ENCODE measurements at regions not wholly inside any gene's neighbourhood (a gene's known extent, or its start where the extent isn't known, plus 50 kb on each side); places are given as distances from the start of the nearest gene placed in this dataset.

DNA sequence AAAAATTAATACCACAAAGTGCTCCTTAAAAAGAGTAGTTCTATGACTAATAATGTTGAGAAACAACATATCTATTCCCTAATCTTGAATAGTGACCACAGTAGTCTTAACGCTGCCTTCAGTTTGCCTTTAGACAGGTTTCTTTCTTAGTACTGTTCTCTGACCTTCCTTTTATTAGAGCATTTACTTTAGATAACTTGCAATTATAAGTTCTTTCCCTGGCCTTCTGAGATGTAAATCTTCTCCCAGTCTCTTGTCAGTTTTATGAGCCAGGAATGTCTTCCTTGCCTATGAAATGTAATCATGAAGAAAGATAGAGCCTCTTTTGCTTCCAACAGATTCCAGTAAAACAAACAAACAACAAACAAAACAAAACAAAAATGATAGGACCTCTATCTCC is 1119.8 kb upstream of the LRRTM3 start:
- Histone ChIP-seq H3K27me3 (ENCODE audit: low read depth, low read length) (no peaks in the 10 kb centered on the region), H4K20me1 (ENCODE audit: insufficient read depth, low read length) (no peaks in the 10 kb centered on the region), H3K79me2 (ENCODE audit: low read length) (no peaks in the 10 kb centered on the region), H3K9me3 (ENCODE audit: insufficient read depth, low read length) (no peaks in the 10 kb centered on the region), H2AFZ (ENCODE audit: low read depth, low read length) (no peak overlapping the region), H3K4me3 (ENCODE audit: low read length) (no peak overlapping the region), H3K36me3 (replicated peaks; ENCODE audit: low read depth, low read length) (no peaks in the 10 kb centered on the region), H3K27ac (ENCODE audit: low read length) (no peak overlapping the region), H3K9ac (ENCODE audit: low read length) (no peak overlapping the region), H3K4me2 (ENCODE audit: low read length) (no peak overlapping the region), H3K4me1 (ENCODE audit: low read length) (peaks cover 8% of the 10 kb centered on the region)
- TF ChIP-seq, protein P1, sequence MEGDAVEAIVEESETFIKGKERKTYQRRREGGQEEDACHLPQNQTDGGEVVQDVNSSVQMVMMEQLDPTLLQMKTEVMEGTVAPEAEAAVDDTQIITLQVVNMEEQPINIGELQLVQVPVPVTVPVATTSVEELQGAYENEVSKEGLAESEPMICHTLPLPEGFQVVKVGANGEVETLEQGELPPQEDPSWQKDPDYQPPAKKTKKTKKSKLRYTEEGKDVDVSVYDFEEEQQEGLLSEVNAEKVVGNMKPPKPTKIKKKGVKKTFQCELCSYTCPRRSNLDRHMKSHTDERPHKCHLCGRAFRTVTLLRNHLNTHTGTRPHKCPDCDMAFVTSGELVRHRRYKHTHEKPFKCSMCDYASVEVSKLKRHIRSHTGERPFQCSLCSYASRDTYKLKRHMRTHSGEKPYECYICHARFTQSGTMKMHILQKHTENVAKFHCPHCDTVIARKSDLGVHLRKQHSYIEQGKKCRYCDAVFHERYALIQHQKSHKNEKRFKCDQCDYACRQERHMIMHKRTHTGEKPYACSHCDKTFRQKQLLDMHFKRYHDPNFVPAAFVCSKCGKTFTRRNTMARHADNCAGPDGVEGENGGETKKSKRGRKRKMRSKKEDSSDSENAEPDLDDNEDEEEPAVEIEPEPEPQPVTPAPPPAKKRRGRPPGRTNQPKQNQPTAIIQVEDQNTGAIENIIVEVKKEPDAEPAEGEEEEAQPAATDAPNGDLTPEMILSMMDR (IDR thresholded peaks at IDR 0.05; ENCODE audit: low read depth, low read length): no peak
- no peak for TF ChIP-seq EZH2phosphoT487 (IDR thresholded peaks at IDR 0.05; ENCODE audit: low read depth)

DNA sequence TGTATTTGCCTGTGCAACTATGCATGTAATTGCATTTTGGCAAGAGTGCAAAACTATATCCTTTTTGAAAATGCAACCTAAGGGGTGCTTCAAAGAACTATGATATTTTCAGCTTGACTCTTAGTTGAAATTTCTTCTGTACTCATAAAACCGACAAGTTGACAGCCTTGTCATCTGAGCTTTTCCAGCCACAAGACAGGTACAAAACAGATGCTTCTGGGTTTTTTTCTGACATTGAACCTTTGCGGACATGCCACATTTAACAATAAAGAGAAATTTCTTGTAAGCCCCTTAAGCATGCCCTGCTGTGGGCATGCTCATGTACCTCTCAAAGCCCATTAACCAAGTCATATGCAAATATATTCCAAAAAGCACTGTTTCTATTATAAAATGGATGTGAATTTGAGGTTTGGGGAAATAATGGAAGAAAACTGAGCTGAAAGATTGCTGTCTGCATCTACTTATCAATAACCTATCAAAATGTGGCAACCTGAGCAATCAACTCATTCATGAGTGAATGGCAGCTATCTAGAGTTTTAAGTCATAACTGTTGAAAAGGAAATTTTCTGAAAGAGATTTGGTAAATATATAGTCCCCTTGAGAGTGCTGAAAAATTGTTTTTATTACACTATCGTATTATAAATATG is 1117.0 kb upstream of the LRRTM3 start:
- H3K4me3 ChIP-seq (ENCODE audit: low read length): no peak overlapping the region
- H3K9me3 ChIP-seq (ENCODE audit: insufficient read depth, low read length): no peaks in the 10 kb centered on the region
- no peak for TF ChIP-seq EZH2phosphoT487 (IDR thresholded peaks at IDR 0.05; ENCODE audit: low read depth)
- TF ChIP-seq, protein P1 (IDR thresholded peaks at IDR 0.05; ENCODE audit: low read depth, low read length): no peak
- no peaks in the 10 kb centered on the region for H3K36me3 ChIP-seq (replicated peaks; ENCODE audit: low read depth, low read length)
- H3K4me2 ChIP-seq (ENCODE audit: low read length): no peak overlapping the region
- H3K9ac ChIP-seq (ENCODE audit: low read length): no peak overlapping the region
- no peak overlapping the region for H2AFZ ChIP-seq (ENCODE audit: low read depth, low read length)
- H3K4me1 ChIP-seq (ENCODE audit: low read length): no peaks in the 10 kb centered on the region
- H4K20me1 ChIP-seq (ENCODE audit: insufficient read depth, low read length): no peaks in the 10 kb centered on the region
- H3K27me3 ChIP-seq (ENCODE audit: low read depth, low read length): no peaks in the 10 kb centered on the region
- H3K79me2 ChIP-seq (ENCODE audit: low read length): no peaks in the 10 kb centered on the region
- H3K27ac ChIP-seq (ENCODE audit: low read length): no peak overlapping the region

DNA sequence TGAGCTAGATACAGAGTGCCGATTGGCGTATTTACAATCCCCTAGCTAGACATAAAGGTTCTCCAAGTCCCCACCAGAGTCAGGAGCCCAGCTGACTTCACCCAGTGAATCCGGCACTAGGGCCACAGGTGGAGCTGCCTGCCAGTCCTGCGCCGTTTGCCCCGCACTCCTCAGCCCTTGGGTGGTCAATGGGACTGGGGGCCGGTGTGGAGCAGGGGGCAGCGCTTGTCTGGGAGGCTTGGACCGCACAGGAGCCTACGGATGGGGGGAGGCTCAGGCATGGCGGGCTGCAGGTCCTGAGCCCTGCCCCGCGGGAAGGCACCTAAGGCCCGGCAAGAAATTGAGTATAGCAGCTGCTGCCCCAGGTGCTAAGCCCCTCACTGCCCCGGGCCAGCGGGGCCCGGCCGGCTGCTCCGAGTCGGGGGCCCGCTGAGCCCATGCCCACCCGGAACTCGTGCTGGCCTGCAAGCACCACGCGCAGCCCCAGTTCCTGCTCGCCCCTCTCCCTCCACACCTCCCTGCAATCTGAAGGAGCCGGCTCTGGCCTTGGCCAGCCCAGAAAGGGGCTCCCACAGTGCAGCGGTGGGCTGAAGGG is 1113.8 kb upstream of the LRRTM3 start:
- Histone ChIP-seq H2AFZ (ENCODE audit: low read depth, low read length) (no peak overlapping the region), H3K9ac (ENCODE audit: low read length) (no peak overlapping the region), H3K27me3 (ENCODE audit: low read depth, low read length) (no peaks in the 10 kb centered on the region), H3K79me2 (ENCODE audit: low read length) (no peaks in the 10 kb centered on the region), H3K4me3 (ENCODE audit: low read length) (no peak overlapping the region), H3K9me3 (ENCODE audit: insufficient read depth, low read length) (no peaks in the 10 kb centered on the region), H3K4me2 (ENCODE audit: low read length) (no peak overlapping the region), H3K36me3 (replicated peaks; ENCODE audit: low read depth, low read length) (no peaks in the 10 kb centered on the region), H4K20me1 (ENCODE audit: insufficient read depth, low read length) (no peaks in the 10 kb centered on the region), H3K27ac (ENCODE audit: low read length) (no peak overlapping the region), H3K4me1 (ENCODE audit: low read length) (no peaks in the 10 kb centered on the region)
- TF ChIP-seq EZH2phosphoT487 (IDR thresholded peaks at IDR 0.05; ENCODE audit: low read depth): no peak
- TF ChIP-seq, protein P1 (IDR thresholded peaks at IDR 0.05; ENCODE audit: low read depth, low read length): no peak

DNA sequence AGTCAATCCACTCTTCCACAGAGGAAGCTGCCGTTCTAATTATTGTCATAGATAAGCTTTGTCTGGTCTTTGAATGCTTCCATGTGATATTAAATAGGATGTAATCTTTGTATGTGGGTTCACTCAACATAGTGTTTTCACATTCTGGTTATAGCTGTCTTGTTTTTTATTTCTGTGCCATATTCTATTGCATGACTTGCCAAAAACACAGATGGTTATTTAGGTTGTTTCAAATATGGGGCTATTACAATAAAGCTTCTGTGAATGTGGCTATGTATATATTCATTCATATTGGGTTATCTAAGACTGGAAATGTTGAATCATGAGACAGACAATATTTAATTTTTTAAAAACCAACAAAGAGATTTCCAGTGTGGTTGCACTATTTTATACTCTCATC is 1109.3 kb upstream of the LRRTM3 start:
- Histone ChIP-seq H3K27ac (ENCODE audit: low read length) (no peak overlapping the region), H3K9me3 (ENCODE audit: insufficient read depth, low read length) (no peaks in the 10 kb centered on the region), H3K4me3 (ENCODE audit: low read length) (no peak overlapping the region), H3K27me3 (ENCODE audit: low read depth, low read length) (no peaks in the 10 kb centered on the region), H3K9ac (ENCODE audit: low read length) (no peak overlapping the region), H2AFZ (ENCODE audit: low read depth, low read length) (no peak overlapping the region), H3K4me1 (ENCODE audit: low read length) (no peaks in the 10 kb centered on the region), H3K36me3 (replicated peaks; ENCODE audit: low read depth, low read length) (no peaks in the 10 kb centered on the region), H3K79me2 (ENCODE audit: low read length) (no peaks in the 10 kb centered on the region), H3K4me2 (ENCODE audit: low read length) (no peak overlapping the region), H4K20me1 (ENCODE audit: insufficient read depth, low read length) (no peaks in the 10 kb centered on the region)
- TF ChIP-seq, protein P1 (IDR thresholded peaks at IDR 0.05; ENCODE audit: low read depth, low read length): no peak
- TF ChIP-seq EZH2phosphoT487 (IDR thresholded peaks at IDR 0.05; ENCODE audit: low read depth): no peak
